DMS79 treated with DMSO at 0.1 percent for 48 hours (cell line): ENCODE measurements at regions not wholly inside any gene's neighbourhood (a gene's known extent, or its start where the extent isn't known, plus 50 kb on each side); places are given as distances from the start of the nearest gene placed in this dataset.

Experiments used
- DNase-seq: peaks from one replicate; lab custom pipeline; 2025; lab: John Stamatoyannopoulos, UW

DNA sequence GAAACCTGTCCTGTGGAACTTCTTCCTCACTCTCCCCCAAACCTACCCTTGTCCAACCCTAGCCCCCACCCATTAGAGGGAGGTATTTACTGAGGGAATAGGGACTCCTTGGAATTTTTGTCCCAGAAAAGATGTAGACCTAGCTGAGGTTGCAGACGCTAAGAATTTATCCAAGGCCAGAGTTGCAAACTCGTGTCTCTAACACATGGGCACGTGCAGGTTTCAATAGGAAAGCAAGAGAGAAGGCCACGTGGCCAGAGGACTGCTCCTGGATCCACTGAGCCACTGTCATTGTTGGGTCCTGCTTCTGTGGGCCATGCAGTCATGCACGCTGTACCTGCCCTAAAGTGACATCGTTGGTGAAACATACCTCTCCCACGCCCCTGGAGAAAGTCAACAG, 243.4 kb upstream of the KCNG1 start:
- DNase-seq: no peak

DNA sequence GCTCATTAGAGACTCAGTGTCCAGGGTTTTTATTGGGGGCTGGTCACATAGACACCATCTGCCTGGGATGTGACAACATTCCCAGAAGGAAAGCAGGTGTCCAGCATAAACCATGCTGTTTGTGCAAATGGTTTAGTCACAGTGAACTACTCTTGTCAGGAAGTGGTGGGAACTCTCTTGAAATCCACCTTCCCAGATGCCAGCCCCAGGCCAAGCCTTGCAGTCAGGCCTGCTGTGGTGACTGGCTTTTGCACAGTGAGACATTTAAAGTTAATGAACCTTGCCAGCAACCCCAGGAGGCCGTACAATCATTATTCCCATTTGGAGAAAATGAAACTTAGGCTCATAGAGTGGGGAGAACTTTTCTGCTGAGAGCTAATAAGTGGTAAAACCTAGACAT, 242.5 kb upstream of the KCNG1 start:
- DNase-seq: no peak

DNA sequence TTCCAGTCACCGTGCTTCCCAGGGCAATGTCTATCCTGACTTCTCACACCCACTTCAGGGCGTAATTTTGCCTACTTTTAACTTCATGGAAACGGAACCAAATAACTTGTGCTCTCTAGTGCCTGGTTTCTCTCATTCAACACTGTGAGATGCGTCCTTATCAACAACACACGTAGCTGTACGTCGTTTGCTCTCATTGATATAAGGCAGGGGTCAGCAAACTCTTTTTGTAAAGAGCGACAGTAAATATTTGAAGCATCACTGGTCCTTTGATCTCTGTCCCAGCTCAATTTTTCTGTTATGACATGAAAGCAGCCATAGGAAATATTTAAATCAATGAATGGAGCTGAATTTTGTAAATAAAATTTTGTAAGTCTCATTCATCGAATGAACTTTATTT, 239.3 kb upstream of the KCNG1 start:
- DNase-seq: no peak

DNA sequence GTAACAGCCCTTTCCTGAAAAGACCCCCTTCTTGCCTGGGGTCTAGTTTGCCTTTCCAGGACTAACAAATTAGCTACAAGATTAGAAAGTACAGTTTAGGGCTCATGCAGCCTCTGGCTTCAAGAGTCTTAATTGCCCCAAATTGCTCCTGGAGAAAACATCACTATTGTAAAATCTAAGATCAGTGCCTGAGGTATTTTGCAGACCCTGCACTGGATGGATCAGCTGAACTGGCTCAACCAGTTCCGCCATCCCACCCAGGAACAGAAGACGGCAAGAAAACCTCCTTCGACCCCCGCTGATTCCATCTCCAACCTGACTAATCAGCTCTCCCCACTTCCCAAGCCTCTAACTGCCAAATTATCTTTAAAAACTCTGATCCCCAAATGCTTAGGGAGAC, 236.5 kb upstream of the KCNG1 start:
- DNase-seq: no peak

DNA sequence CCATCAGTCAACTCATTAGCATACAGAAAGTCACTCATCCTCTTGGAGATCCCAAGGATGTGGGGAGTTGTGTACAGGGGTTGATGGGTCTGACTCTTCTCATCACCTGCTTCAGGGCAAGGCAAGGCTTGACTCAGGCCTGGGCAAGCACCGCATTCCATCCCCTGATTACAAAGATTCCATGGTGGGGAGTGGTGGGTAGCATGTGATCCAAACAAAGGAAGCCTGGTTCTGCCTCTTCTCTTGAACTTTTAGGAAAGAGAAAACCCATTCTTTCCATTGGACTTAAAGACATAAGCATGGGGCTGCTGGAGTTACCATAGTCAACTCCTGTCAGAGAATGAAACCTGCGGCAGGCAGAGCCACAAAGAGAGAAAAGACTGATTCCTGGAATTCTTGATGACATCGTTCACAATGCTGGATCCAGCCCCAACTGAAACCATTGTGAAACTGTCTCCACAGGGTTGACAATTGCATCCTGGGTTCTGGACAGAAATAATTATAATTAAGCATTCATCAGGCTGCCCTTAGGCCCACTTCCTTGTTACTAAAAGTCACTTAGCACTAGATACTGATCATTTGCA, 235.8 kb upstream of the KCNG1 start:
- DNase-seq: no peak

DNA sequence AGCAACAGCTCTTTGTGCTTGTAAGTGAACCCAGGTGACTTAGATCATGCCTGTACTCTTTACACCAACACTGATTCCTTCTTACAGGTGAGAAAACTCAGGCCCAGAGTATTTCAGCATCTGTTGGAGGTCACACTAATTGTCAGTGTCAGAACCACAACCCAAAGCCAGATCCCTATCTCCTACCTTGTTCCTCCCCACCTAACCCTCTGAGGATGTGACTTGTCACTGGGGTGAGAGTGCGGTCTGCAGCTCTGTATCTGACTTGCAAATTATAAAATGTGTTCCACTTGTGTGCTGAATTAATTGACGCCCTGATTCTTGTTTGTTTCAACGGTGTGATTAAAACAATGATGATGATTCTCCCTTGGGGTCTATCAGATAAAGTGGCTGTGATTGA, 232.5 kb upstream of the KCNG1 start:
- DNase-seq: no peak

DNA sequence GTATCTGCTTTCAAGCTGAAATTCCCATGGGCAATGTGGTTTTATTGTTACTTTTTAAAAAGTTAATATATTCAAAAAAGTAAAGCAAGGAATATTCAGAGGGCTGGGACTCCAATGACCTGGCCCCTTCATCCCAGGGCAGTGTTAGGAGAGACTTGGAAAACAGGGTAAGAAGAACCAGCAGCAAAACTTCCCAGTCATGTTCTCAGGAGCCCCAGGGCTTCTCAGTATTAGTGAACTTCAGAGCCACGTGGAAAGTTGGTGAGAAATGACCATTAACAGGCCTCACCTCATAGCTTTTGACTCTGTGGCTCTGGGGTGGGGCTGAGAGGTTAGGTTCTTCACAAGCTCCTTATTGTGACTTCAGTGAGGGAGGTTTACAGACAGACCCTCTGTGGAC, 230.4 kb upstream of the KCNG1 start:
- no peak for DNase-seq

DNA sequence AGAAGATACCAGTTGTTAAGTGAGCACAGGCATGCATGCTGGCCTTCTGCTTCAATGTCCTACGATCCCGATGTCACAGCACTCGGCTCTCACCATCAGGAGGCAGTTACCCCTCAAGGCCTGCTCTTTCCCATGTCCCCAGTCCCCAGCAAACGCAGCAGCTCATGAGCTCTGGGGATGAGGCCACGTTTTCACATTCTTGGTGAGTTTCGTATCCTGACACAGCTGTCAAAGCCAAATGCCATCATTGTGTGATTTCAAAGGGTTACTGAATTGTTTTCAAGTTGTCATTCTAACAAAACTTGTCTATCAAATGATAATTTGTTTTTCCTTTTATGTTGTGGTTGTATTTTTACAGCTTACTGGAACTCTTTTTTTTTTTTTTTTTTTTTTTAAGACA, 226.9 kb upstream of the KCNG1 start:
- no peak for DNase-seq

DNA sequence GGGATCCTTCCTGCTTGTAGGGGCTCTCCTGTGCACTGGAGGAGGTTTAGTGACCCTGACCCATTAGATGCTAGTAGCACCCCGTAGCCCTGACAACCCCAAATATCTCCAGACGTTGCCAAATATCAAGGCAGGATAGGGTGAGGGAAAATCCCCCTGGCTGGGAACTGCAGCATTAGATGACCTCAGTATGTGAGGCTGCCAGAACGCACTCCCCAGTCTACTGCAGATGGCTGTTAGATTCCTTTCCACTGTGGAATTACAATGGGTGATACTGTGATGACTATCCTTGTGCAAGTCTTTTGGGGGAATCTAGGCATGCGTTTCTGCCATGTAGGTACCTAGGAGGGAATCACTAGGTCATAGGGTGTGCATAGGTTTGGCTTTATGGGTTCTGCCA, 226.3 kb upstream of the KCNG1 start:
- DNase-seq: no peak

DNA sequence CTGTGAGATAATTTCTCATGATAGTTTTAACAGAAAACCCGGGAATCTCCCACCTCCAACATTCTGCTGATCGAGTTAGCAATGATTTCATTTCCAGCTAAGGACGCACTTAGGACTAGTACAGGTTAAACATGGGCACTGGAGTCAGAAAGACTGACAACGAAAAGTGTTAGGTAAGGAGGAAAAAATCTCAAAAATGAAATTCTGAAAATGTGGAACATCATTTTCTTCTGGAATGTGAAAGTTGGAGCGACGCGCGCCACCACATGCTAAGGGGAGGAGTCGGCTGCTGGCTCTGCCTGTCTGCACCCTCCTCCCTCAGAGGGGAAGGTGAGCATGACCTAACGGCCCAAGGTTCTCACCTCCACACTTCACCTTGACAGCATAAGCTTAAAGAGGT, 221.6 kb upstream of the KCNG1 start:
- DNase-seq: no peak

DNA sequence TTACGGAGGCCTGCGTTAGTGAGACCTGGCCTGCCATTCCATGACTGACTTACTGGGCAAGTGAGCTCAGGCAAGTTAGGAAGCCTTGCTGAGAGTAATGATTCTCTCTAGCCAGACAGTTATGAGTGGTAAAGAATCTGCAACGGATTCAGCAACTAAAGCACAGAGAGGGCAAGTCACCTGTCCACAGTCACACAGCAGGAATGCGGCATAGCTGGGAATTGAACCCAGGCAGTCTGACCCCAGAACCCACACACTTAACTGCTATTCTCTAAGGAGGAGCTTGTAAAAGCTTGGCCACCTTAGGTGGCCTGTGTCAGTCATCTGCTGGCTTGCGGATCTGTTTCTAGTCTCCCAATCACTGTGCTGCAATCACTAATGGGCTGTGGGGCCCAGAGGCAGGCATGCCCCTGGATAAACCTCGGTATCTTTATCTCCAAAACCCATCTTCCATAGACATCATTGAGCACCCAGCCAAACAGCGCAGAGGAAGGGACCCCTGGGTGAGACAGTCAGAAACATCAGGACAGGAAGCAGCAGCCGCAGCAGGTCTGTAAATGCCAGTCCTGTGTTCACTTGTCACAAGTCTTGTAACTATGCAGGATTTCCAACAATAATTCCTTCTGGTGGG, 215.9 kb upstream of the KCNG1 start:
- no peak for DNase-seq

DNA sequence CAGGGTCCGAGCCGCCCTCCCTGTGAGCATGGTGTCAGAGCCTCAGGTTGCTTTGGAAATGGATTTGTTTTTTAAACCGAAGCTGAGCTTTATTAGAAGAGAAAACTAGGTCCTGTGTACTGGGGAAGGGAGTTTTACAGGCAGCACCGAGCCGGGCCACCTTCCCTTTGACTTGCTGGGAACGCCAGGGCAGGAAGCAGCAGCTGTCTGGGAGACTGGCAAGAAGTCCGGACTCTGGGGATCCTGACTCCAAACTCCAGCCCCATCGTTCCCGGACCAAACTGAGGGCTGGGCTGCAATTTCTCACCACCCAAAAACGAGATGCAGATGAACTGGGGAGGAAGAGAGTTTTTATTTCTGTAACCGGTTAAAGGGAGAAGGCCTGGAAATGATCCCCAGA, 214.9 kb upstream of the KCNG1 start:
- DNase-seq: no peak

DNA sequence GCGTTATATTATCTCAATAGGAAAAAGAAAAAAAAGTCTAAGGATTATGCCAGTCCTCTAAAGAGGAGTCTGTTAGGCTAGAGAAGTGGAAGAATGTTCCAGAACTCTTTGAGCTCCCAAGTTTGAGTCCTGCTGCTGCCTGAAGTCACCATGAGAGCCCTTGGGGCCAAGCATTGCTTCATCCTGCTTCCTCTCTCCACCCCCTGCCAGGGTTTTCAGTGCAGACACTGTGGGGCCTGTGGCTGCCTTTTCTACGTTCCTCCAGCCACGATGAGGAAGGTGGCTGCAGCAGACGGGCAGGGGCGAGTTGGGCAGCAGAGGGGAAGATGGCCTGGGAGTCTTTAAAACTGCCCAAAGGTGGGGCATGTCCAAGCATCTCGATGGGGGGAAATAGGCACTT, 214.4 kb upstream of the KCNG1 start:
- no peak for DNase-seq

DNA sequence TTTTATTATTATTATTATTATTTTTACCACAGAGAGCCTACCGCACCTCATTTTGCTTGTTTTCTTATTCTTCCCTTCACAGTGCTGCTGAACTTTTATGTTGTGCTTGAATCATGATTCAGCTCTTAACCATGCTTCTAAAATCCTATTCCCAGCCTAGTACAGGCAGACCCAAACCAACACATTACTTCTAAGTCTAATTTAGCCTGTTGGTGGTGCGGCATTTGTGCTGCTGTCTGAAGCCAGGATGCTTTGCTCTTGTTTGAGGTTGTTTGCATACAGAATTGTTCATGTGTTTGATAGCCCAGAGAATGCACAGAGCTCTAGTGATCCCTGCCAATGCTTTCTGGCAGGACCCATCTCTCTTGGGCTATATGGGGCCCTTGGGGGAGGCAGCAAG, 213.5 kb upstream of the KCNG1 start:
- DNase-seq: no peak

DNA sequence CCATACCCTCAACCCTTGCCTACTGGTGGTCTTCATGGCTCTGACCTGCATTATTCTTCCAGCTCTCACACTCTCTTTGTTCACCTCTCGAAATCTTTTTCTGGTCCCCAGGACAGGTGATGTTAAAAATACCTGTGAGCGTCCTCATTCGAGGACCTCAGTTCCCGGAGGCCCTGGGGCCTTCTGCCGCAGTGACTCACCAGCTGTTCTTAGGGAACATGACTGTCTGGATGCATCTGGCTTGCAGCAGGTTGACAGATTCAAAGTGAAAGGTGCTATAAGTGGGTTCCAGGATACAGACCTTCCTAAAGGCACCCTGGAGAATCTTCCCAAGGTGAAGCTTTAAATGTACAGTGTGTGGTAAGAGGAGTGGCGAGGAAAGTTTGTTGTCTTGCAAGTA, 210.4 kb upstream of the KCNG1 start:
- no peak for DNase-seq

DNA sequence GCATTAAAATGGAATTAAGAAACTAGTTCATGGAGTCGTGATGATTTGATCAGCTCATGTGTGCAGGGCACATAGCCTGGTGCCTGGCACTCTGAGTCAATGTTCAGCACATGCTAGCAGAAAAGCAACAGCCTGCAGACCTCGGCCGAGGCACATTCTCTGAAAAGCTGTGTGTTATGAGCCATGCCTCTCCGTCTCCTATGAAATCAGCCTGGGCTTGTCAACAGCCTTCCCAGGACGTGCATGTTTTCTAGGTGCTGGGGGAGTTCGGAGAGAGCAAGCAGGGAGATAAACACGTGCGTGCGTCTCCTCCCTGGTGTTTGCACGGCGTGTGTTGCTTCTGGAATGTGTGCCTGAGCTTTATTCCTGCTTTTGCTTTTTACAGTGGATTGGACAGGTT, 207.8 kb upstream of the KCNG1 start:
- DNase-seq: no peak

DNA sequence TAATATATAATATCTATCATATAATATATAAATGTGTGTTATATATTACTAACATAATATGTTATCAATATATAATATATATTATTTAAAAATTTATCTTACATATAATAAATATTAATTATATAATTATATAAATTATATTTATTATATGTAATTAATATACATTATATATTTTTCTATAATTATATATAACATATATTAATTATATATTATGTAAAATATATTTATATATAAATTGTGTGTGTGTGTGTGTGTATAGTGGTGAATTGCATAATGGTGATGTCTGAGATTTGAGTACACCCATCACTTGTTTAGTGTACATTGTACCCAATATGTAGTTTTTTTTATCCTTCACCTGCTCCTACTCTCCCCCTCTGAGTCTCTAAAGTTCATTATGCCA, 205.9 kb upstream of the KCNG1 start:
- DNase-seq: no peak

DNA sequence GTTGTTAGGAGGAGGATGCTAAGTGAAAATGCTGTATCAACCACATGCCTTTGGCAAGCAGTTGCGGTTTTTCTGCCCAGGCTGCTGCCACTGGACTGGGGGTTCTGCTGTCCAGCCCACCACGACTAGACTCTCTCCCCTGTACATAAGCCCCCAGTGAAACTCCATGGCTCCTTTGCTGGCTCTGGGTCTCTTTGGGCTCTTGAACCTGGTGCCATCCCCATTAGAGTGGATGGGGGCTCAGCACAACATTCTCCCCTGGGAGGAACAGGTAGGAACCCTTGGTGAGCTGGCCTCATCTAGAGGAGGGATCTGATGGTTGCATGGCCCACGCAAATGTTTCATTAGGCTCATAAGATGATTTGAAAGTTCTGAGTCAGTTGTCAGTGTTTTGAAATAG, 204.8 kb upstream of the KCNG1 start:
- no peak for DNase-seq

DNA sequence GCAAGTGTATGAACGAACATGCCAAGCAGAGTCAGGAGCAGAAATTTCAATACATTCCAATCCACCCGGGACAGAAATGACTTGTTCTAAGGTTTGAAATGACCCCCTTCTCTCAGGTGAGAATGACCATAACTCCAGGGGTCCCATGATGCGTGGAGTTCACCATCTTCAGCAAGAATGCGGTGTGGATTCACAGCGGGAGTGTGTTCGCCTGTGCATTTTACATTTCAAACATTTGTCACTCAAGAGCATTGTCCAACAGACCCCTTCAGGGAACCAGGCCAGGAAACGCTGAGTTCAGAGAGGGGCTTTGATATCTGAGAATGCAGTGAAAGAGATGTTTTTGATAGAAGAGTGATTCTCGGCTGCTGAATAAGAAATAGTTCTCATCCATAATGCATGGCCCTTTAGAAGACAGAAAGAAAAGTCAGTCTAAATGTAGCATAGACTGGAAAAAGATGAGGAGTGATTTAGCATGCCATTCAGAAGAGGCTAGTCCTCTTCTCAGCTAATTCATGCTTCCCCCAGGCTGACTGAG, 200.3 kb upstream of the KCNG1 start:
- DNase-seq: no peak

DNA sequence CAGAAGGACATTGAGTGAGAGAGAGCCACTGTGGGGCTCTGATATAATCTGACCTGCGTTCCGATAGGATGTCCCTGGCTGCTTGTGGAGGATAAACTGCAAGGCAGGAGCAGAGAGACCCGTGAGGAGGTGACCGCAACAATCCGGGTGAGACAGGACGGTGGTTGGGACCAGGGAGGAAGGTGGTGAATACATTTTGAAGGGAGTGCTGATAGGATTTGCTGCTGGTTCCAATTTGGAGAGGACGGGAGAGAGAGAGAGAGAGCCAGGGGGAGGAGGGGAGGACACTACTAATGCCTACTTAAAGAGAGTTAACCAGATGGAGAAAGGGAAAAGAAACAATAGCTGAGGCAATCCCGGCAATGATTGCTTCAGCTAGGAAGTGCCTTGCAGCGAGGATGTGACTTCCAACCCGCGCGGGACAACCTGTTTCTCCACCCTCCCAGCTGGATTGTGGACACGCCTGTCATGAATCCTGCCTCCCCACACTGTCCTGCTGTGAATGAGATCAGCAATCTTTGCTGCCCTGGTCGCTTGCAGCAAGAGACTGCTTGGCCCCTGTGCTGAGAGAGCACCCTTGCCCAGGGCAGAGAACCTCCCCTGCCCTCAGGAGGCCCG, 199.0 kb upstream of the KCNG1 start:
- DNase-seq: no peak

DNA sequence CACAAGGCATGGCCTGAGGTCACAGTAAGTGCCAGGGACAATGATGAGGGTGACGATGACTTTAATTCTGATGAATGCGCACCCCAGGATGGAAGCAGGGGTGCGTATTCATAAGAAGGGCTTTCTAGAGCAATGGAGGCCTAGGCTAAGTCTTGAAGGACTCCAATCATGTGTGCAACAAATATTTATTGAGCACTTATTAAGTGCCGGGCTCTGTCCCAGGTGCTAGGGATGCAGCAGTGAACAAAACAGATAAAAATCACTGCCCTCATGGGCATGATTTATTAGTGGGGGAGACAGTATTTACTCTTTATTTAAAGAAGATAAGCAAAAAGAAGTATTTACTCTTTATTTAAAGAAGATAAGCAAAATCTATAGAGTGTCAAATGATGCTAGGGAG, 198.2 kb upstream of the KCNG1 start:
- no peak for DNase-seq

DNA sequence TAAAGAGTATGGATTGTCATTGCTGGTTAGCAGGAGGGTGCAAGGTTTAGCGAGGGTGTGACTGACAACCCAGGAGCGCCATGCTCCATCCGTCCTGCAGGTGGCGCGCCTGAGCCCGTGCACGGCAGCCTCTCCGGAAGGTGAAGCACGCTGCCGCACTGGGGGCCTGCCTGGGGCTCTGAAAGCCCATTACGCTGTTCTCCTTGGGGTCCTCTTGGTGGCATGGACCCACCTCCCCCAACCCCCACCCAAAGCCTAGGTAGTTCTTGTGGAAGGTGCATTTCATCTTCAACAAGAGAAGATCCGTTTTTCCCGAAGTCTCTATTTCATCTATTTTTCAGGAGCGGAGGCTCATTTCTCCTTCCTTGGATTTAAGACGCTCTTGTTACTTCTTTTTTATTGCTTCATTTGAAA, 197.4 kb upstream of the KCNG1 start:
- no peak for DNase-seq

DNA sequence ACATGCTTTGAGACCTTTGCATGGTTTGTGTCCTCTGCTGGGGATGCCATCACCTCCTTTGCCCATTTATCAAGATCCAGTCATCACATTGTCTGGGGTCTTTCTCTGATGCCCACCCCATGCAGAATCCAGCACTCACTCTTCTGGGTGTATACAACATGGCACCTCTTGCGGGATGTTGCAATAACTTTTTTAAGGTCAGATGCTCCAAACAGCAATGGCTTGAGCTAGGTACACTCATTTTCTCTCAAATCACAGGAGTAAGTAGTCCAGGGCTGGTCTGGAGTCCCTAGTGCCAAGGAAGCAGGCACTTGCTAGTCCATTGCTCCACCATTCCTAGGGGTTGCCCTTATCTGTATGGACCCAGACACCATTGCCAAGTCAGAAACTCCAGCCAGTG, 196.6 kb upstream of the KCNG1 start:
- no peak for DNase-seq

DNA sequence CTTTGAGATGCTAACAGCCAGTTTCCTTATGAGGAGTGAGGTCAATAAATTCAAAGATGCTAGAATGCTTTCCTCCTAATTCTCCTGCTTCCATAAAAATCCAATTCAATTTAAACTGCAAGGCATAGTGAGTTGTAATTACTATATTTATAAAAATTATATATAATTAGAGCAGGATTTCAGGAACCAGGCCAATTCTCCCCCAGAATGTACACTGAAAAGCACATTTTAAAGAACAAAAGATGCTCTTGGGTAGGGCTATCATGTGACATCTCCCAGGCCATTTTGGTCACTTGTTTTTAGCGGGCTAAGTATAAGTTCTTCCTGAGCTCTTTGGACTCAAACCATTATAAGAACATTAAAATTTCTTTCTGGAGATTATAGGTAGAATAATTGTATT, 195.7 kb upstream of the KCNG1 start:
- DNase-seq: no peak
